ENCODE measurements at regions not wholly inside any gene's neighbourhood (a gene's known extent, or its start where the extent isn't known, plus 50 kb on each side); places are given as distances from the start of the nearest gene placed in this dataset.

DNA sequence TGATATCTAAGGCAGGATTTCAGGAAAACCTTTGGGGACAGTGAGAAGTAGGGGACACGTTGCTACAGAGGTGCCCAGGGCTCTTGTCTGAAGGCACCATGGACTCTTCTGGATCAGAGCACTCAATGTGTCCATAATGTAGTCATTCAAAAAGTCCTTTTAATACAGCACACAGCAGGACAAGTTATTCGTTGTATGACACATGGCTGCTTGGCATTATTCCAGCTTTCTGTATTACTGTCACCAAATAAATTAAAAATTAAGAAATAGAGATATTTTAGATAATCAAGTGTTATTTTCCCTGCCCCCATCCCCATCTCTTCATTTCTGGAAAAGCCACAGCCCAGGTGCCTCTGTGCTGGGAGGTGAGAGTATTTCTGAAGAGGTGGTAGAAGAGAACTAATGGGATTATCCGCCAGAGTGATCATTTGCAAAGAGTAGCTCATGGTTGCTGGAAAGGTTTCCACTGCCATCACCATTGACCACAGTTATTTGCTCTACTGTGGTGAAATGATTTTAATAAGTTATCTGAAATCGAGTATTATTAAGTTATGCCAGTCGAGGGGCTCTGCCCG lies 83.0 kb downstream of the CXCL12 start:
- no peak for DNase-seq (ENCODE audit: low read depth in 2 of 2)

DNA sequence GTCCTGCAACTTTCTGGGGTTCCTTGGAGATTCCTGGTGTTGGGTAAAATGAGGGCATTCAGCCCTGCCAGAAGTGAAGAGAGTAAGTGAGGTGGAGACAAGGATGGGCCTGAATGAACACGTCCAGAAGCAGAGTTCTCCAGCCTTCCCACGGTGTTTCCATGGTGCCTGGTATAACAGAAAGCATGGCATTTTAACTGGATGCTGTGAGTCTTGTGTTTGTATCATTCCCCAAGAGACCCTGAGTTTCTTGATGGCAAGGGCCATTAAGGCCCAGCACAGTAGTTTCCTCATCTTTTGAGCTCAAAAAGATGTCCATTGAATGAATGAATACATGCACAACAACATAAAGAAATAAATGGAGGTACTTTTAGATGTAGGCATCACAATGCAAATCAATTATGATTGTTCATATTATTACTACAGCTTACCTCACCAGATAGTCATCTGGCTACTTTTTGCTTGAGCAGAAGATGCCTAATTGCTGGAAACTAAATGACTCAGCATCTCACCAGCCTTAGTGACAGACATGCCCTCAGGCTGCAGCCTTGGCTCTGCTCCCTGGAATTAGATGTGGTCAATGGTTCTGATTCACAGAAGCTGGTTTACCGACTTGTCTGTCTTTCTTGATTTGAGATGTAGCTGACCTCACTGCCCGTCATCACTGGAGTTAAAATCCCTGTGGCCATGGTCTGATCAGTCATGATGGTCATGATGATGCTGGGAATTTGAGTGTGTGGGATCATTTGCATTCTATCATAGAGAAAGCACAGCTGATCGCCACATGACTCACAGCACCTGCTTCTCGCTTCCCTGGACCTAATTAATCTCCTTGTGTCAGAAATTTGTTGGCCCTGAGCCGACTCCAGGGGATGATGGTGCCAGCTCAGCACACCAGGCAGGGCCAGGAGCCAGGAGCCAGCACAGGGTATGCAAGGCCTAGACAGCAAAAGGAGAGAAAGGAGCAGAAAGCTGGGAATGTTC lies 83.9 kb downstream of the CXCL12 start:
- DNase-seq (ENCODE audit: low read depth in 2 of 2), result no peak

DNA sequence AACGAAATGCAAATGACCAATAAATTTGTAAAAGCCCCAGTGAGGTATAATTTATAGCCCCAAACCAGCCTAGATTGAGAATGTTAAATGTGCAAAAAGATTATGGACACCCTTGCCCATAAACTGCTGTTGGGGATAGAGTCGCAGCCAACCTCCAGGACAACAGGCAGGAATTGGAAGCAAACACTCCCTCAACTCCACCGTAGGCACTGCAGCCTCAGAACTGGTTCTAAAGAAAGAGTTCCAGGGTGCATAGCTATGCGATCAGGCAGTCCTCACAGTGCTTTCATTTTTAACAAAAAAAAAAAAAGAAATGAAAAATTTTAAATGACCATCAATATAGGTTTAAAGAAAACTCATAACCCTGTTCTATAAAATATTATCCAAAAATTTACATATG lies 86.2 kb downstream of the CXCL12 start:
- DNase-seq (ENCODE audit: low read depth in 2 of 2), result no peak

DNA sequence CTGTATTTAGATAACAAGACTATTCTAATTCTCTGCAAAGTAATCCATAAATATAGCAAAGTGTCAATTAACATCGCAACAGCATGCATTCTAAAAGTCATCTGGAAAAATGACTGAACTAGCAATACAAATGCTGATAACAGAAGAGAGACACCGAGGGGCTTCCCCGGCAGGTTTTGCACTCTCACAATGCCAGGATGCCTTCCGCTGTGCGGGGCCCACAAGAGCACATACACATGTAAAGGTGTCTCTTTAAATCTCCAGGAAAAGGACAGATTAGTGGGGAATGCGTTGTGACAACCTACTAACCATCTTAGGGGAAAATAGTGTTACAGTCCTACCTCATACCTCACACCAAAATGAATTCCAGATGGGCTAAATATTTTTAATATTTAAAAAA lies 86.9 kb downstream of the CXCL12 start:
- no peak for DNase-seq (ENCODE audit: low read depth in 2 of 2)

DNA sequence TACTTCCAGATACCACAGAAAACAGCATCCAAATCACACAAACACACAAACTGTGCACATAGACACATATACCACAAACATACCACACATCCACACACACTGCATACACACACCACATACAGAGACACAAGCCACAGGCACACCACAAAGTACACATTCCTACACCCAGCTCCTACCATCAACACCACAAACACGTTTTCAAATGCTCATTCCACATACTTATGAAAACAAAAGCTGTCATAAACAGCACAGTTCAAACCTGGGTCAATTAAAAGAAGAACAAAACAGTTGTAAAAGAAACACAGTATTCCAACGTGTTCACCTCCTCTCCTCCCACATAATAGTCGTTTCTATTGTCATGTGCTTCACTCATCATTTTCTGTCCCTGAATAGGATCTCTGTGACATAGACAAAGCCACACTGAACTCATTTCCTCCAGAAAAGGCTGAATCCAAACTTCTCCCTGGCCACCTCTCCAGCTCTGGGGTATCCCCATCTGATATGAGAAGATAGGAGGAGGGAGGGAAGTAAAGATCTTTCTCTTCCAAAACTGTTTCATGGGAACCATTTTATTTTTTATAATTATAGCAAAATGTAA lies 89.2 kb downstream of the CXCL12 start:
- DNase-seq (ENCODE audit: low read depth in 2 of 2), result no peak

DNA sequence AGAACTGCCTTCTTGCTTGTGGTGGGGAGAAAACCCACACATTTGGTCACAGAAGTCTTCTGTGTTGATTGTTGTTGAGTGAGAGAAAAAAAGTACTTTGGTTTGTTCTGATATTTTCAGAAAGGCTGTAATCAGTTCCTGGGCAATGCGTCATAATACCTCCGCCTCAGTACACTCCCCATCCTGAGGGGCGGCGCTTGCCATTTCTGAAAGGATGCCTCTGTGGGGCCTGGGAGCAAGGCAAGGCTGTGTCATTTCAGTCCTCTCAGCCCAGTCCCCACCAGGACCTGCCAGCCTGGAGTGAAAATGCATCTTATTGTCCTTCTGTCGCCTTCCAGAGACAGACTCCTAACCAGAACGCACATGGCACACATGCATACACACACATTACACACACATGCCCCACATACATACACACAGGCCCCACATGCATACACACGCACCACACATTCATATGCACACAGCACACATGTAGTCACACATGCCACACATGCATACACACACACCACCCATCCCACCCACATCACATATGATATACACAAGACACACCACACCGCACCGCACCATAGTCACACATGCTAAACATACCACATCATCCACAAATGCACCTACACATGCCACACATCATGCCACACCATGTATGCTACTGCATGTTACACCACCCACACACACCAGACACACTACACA lies 90.0 kb downstream of the CXCL12 start:
- DNase-seq (ENCODE audit: low read depth in 2 of 2), result no peak

DNA sequence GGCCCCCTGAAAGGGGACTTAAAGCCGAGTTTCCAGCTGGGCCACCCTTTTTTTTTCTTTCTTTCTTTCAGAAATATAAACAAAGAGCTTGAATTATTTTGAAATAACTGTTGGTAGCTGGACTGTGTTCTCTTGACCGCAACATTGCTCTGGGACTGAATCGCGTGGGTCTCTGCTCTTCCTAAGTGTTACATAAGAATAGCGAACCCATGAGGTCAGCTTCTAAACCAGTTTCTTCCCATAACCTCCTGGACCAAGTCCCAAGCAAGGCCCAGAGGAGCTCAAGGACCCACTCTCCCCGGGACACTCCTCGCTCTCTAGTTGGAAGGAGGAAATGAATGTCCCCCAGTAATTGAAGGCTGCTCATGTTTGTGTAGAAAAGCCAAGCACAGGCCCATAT lies 91.1 kb downstream of the CXCL12 start:
- DNase-seq (ENCODE audit: low read depth in 2 of 2), result no peak

DNA sequence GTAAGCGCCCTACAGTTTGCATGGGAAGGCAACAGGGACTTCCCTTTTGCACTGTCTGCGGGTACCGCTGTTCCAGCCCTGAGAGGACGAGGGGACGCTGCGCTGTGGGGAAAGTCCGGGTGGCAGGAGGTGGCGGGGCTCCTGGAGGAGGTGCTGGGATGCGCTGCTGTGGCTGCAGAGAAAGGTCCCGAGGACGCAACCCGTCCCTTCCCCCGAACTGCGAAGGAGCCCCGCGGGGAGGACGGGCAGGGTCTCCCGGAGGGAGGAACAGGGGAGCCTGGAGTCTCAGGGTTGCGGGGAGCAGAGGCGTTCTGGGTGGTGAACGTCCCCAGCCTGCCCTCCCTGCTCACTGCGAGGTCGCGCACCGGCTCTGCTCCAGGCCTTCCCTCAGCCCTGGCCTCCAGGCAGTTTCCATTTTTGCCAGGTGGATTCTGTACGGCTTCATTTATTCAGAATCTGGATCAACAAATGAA lies 91.6 kb downstream of the CXCL12 start:
- DNase-seq (ENCODE audit: low read depth in 2 of 2), result no peak

DNA sequence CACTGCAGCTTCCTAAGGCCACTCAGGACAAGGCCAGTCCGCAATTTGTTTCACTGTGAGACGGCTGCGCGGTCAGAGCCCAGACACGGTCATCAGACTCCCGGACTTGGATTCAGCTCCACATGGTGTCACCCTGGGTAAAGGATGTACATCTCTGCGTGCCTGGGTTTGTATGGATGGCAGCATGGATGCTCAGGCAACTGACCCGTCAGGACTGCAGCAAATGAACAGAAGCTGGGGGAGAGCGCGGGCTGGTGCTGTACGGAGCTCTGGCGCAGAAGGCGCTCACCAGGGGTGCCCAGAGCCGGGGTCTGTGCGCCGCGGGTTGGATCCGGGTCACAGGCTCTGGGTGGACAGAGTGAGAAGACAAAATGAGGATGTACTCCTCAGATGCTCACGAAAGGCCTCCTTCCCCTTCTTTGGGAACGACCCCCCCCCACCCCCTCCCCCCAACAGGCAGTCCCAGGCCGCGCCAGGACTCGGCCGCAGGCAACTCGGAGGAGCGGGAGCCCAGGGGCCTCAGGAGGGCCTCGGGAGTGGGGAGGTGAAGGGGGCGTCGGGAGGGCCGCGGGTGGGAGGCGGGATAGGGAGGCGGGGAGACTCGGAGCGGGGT lies 92.4 kb downstream of the CXCL12 start:
- DNase-seq (ENCODE audit: low read depth in 2 of 2), result no peak

DNA sequence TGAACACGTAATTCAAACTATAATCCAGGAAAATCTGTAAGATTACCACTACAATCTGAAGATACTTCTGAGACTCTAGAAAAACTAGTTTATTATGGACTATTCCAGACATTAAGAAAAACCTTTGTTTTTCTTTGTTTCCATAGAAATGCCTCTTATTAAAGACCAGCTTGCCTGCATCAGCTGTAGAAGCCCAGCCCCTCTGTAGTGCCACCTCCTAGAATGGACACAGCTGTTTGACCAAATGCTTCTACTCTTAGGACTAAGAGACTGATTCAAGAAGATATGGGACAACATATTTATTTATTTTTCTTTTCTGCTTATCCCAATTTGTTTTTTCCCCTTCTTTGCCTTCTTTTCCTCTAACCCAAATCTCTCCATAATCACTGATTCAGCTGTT lies 93.8 kb downstream of the CXCL12 start:
- no peak for DNase-seq (ENCODE audit: low read depth in 2 of 2)

DNA sequence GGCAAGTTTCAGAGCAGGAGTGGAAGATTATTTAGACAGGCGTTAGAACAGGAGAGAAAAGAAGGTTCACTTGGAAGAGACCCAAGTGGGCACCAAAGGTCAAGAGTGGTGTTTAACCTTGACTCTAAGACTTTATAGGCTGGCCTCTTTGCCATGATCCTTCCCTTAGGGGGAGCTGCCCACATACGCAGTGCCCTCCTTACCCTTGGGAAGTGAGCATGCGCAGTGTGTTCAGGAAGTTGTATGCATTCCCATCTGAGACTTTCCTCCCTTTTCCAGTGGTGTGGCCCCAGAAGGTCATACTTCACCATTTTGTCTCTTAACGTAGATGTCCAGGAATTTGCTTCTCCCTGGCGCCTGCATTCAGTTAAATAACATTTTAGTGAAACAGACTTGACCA lies 95.8 kb downstream of the CXCL12 start:
- no peak for DNase-seq (ENCODE audit: low read depth in 2 of 2)

DNA sequence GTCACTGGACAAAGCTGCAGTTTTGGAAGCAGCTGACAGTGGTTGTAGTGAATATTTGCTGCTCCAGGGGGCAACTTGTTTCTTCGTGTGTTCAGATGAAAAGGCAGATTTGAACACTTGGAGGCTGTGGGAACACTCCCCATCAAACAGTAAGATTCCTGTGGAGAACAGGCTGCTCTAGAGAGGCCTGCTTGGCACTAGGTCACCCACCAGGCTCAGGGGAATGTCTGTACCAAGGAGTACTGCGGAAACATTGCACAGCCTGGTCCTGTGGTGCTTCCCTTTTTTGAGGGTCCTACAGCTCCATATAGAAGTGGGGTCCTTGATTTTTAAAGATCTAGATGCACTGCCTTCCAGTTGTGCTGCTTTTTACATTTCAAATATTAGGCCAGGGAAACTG lies 97.5 kb downstream of the CXCL12 start:
- DNase-seq (ENCODE audit: low read depth in 2 of 2), result no peak

DNA sequence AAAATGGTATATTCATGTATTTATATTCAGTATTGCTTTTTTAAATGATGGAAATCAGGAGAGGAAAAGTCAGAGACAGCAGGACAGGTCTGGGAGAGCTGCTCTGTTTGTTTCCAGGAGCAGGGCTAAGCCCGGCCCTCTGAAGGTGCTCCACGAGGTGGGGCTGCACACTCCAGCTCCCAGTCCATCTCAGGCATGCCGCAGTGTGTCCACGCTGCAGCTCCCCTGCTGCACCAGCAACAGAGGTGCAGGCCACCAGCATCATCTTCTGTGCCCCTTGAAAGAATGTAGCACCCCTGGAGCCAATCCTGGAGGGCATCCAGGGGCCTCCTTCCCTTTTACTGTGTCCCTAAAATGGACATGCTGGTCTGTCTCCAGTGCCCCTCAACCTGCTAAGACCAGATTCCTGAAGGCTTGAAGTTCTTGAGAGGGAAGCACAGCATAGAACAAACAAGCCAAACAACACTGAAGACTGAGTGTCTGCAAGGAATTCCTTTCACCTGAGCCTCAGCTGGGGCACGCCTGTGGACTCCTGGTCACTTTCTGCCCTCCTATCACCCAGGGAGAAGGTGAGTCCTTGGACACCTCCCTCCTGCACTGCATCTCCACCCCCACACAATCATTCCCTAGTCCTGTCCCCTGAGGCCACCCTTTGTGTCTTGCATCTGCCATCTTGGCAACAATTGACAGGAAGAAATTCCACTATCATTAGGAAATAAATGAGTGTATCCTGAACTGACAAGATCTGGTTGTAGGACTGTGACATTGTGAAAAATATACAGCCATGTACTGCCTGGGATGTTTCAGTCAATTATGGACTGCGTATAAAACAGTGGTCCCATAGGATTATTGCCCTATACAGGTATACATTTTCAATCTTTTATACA lies 100.5 kb downstream of the CXCL12 start:
- no peak for DNase-seq (ENCODE audit: low read depth in 2 of 2)

DNA sequence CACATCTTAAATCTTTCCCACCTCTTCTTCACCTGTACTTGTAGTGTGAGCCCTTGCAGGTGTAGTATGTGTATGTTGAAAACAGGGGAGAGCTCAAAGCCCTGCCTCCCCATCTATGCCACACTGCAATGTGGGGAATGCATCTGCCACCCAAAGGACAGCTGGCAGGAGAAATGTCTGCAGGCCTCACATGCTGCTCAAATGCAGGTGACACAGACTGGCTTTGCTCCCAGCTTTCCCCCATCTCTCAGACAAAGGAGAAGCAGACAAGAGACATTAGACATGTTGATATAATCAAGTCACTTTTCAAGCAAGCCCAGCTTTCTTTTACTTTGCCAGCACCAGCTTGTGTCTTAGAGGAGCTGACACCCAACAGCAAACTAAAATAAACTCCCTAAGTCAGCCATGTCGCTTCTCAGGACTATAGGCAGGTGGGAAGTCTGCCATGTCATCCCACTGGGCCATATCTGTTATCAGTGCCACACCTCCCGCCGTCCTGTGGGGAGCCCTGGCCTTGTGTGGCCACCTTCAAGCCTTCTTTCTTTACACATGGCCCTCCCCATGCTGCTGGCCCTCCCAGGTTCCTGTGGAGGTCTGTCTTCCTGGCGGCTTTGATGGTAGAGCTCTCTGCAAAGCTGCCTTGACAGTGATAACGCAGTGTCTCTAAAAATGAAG lies 102.1 kb downstream of the CXCL12 start:
- DNase-seq (ENCODE audit: low read depth in 2 of 2), result no peak

DNA sequence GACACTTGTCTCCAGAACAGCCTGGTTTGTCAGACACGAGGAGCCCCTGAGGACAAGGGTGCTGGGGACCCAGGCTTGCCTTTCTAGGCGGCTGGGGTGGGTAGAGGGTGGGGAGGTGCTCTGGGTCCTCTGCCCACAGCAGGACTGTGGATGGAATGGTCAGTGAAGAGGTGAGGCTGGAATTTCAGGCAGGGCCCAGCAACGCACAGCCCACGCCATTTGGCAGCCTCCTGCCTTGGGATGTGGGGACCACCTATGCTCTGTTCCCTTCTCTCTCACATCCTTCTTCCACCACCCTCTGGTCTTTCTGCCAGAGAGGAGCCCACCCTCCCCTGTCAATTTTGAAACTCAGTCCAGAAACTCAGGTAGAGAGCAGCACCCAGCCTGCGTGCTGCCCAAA lies 103.2 kb downstream of the CXCL12 start:
- DNase-seq (ENCODE audit: low read depth in 2 of 2), result no peak

DNA sequence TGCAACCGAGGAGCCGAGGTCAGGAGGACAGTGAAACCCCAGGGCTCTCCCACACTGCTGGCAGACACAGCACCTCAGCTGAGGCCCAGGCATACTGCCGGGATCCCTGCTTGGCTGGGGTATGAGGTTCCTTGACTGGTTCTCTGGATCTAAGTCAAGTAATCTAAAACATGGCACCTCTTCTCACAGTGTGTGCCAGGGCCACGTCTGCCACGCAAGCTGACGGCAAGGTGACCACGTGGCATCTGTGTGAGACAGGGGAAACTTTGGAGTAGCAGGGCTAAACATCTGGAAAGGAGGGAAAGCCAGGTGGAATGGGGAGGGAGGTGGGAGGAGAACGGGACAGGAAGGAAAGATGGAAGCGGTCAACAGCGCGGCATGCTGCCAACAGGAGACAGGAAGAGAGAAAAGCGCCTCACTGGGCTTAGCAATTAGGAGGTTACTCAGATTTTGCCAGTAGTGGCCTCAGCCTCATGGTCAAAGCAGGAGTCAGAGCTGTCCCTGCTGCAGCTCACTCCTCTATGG lies 103.7 kb downstream of the CXCL12 start:
- DNase-seq (ENCODE audit: low read depth in 2 of 2), result no peak

DNA sequence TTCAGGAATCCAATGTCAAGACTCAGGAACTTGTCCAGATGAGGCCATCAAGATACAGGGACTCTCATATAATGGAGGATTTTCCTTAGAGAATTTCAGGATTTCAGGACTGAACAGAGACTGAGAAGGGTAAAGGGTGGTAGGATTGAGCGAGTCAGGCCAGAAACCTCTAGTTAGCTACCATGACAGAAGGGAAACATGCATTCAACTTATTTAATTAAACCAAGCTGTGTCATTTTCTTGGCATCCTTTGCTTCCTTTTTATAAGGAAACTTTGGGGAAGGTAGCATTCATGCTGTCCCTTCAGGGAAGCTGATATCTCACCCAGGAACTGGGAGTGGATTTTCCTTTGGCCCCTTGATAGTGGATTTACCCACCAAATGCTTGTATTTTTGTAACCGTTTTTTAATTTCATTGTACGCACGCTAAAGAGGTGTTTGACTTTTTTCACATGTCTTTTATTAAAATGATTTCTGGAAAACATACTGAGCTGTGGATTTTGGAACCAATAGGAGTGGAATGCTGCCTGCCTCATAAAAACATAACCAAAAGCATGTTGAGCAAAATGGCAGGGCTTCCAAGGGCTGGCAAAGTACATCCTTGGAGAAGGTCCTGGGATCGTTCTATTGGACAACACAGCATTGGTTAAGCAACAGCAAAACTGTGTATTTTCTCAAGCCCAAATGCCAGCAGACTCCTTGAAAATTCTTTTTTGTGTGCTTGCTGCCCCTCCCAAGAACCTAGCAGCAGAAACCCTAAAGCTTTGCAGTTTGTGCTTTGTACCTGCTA lies 104.5 kb downstream of the CXCL12 start:
- no peak for DNase-seq (ENCODE audit: low read depth in 2 of 2)

DNA sequence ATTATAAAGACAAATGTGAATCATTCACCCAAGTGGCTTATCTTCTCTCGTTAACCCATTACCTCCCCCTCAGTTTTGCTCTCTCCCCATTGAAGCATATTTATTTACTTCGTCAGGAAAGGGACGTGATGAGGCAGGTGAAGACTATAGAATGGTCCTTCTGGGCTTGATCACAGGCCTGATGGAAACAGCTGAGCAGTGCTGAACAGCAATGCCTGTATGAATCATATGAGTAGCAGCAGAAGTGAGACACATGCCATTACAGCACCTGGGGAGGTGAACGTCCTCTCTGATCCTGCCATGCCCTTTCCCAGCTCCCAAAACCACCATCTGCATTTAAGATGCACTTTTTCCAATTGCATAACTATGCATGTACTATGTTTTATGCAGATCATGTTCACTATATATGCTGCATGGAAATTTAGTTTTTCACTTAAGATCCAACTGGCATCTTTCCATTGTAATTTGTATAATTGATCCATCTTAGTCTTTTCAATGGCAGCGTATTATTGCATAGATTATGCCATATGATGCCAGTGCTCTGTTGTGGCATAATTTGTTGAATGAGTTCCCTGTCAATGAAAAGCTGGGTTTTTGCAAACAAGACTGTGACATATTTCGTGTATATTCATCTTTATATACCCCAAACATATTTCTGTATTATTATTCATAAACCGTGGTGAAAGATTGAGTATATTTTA lies 105.3 kb downstream of the CXCL12 start:
- DNase-seq (ENCODE audit: low read depth in 2 of 2), result no peak
